ENCODE measurements at regions not wholly inside any gene's neighbourhood (a gene's known extent, or its start where the extent isn't known, plus 50 kb on each side); places are given as distances from the start of the nearest gene placed in this dataset.

GRCh38 chrX:45876206-45876605 is 669.0 kb downstream of the ZNF674 start:
- Mint-ChIP-seq H3K4me1 (no peaks in the 10 kb centered on the region), H3K9me3 (no peaks in the 10 kb centered on the region), H3K27ac (no peak overlapping the region), H3K27me3 (no peaks in the 10 kb centered on the region), H3K36me3 (ENCODE audit: low read depth) (no peaks in the 10 kb centered on the region), H3K4me3 (no peak overlapping the region)
- ATAC-seq (replicated peaks): no peak

GRCh38 chrX:45873781-45874180 is 671.4 kb downstream of the ZNF674 start:
- Mint-ChIP-seq H3K36me3 (ENCODE audit: low read depth) (no peaks in the 10 kb centered on the region), H3K27ac (no peak overlapping the region), H3K4me3 (no peak overlapping the region), H3K9me3 (no peaks in the 10 kb centered on the region), H3K4me1 (no peaks in the 10 kb centered on the region), H3K27me3 (no peaks in the 10 kb centered on the region)
- ATAC-seq (replicated peaks): no peak

- H3K4me3 Mint-ChIP-seq: no peak overlapping the region
- ATAC-seq (replicated peaks): no peak
- H3K27me3 Mint-ChIP-seq: no peaks in the 10 kb centered on the region
- H3K9me3 Mint-ChIP-seq: no peaks in the 10 kb centered on the region
- no peaks in the 10 kb centered on the region for H3K4me1 Mint-ChIP-seq
- no peaks in the 10 kb centered on the region for H3K36me3 Mint-ChIP-seq (ENCODE audit: low read depth)
- no peak overlapping the region for H3K27ac Mint-ChIP-seq
Observed at GRCh38 chrX:45872480-45872879, 671.8 kb upstream of the DIPK2B start.

GRCh38 chrX:45868425-45868824 is 667.7 kb upstream of the DIPK2B start:
- H3K27ac Mint-ChIP-seq: no peak overlapping the region
- no peaks in the 10 kb centered on the region for H3K4me1 Mint-ChIP-seq
- peak; percentile 56 for ATAC-seq (replicated peaks)
- H3K27me3 Mint-ChIP-seq: no peaks in the 10 kb centered on the region
- no peaks in the 10 kb centered on the region for H3K36me3 Mint-ChIP-seq (ENCODE audit: low read depth)
- no peaks in the 10 kb centered on the region for H3K9me3 Mint-ChIP-seq
- H3K4me3 Mint-ChIP-seq: no peak overlapping the region

- H3K27me3 Mint-ChIP-seq: no peaks in the 10 kb centered on the region
- H3K36me3 Mint-ChIP-seq (ENCODE audit: low read depth): no peaks in the 10 kb centered on the region
- H3K9me3 Mint-ChIP-seq: no peaks in the 10 kb centered on the region
- H3K27ac Mint-ChIP-seq: no peak overlapping the region
- no peak for ATAC-seq (replicated peaks)
- H3K4me1 Mint-ChIP-seq: no peaks in the 10 kb centered on the region
- H3K4me3 Mint-ChIP-seq: no peak overlapping the region
Observed at GRCh38 chrX:45862801-45863200, 662.1 kb upstream of the DIPK2B start.

GRCh38 chrX:45860450-45860849 is 659.8 kb upstream of the DIPK2B start:
- Mint-ChIP-seq H3K27ac (no peak overlapping the region), H3K36me3 (ENCODE audit: low read depth) (no peaks in the 10 kb centered on the region), H3K4me3 (no peak overlapping the region), H3K9me3 (no peaks in the 10 kb centered on the region), H3K4me1 (no peaks in the 10 kb centered on the region), H3K27me3 (no peaks in the 10 kb centered on the region)
- ATAC-seq (replicated peaks): no peak

- Mint-ChIP-seq H3K36me3 (ENCODE audit: low read depth) (no peaks in the 10 kb centered on the region), H3K4me3 (no peak overlapping the region), H3K27ac (no peak overlapping the region), H3K27me3 (no peaks in the 10 kb centered on the region), H3K9me3 (no peaks in the 10 kb centered on the region), H3K4me1 (peaks cover 5% of the 10 kb centered on the region)
- no peak for ATAC-seq (replicated peaks)
Observed at GRCh38 chrX:45859407-45859806, 658.7 kb upstream of the DIPK2B start.

- H3K36me3 Mint-ChIP-seq (ENCODE audit: low read depth): peaks cover 31% of the 10 kb centered on the region
- peak overlapping the region; percentile 93 for H3K27ac Mint-ChIP-seq
- H3K27me3 Mint-ChIP-seq: no peaks in the 10 kb centered on the region
- peak; percentile 31 for ATAC-seq (replicated peaks)
- no peaks in the 10 kb centered on the region for H3K9me3 Mint-ChIP-seq
- H3K4me1 Mint-ChIP-seq: peaks cover 7% of the 10 kb centered on the region
- H3K4me3 Mint-ChIP-seq: peak overlapping the region; percentile 95
Observed at GRCh38 chrX:45852884-45853283, 652.2 kb upstream of the DIPK2B start.

GRCh38 chrX:45851434-45851991 is 650.8 kb upstream of the DIPK2B start:
- Mint-ChIP-seq H3K4me3 (peak overlapping the region; percentile 95), H3K9me3 (no peaks in the 10 kb centered on the region), H3K27me3 (no peaks in the 10 kb centered on the region), H3K27ac (peak overlapping the region; percentile 93), H3K4me1 (peaks cover 7% of the 10 kb centered on the region), H3K36me3 (ENCODE audit: low read depth) (peaks cover 45% of the 10 kb centered on the region)
- peak; percentile 78 for ATAC-seq (replicated peaks)

- peak overlapping the region; percentile 98 for H3K27ac Mint-ChIP-seq
- peak overlapping the region; percentile 95 for H3K4me3 Mint-ChIP-seq
- H3K4me1 Mint-ChIP-seq: peaks cover 11% of the 10 kb centered on the region
- no peaks in the 10 kb centered on the region for H3K27me3 Mint-ChIP-seq
- peak; percentile 39 for ATAC-seq (replicated peaks)
- H3K36me3 Mint-ChIP-seq (ENCODE audit: low read depth): peaks cover 51% of the 10 kb centered on the region
- H3K9me3 Mint-ChIP-seq: no peaks in the 10 kb centered on the region
Observed at GRCh38 chrX:45850775-45851433, 650.2 kb upstream of the DIPK2B start.

GRCh38 chrX:45850197-45850774 is 649.6 kb upstream of the DIPK2B start:
- Mint-ChIP-seq H3K36me3 (ENCODE audit: low read depth) (peaks cover 57% of the 10 kb centered on the region), H3K27ac (peak overlapping the region; percentile 98), H3K4me3 (peak overlapping the region; percentile 95), H3K27me3 (no peaks in the 10 kb centered on the region), H3K4me1 (peaks cover 13% of the 10 kb centered on the region), H3K9me3 (no peaks in the 10 kb centered on the region)
- ATAC-seq (replicated peaks): peak; percentile 25

- peak; percentile 13 for ATAC-seq (replicated peaks)
- Mint-ChIP-seq H3K27ac (peak overlapping the region; percentile 98), H3K36me3 (ENCODE audit: low read depth) (peaks cover 63% of the 10 kb centered on the region), H3K27me3 (no peaks in the 10 kb centered on the region), H3K9me3 (no peaks in the 10 kb centered on the region), H3K4me3 (peak overlapping the region; percentile 95), H3K4me1 (peaks cover 8% of the 10 kb centered on the region)
Observed at GRCh38 chrX:45849261-45849862, 648.7 kb upstream of the DIPK2B start.

GRCh38 chrX:45847961-45848360 is 647.3 kb upstream of the DIPK2B start:
- Mint-ChIP-seq H3K4me1 (peaks cover 12% of the 10 kb centered on the region), H3K27ac (peak overlapping the region; percentile 75), H3K36me3 (ENCODE audit: low read depth) (peaks cover 77% of the 10 kb centered on the region), H3K9me3 (no peaks in the 10 kb centered on the region), H3K4me3 (peak overlapping the region; percentile 95), H3K27me3 (no peaks in the 10 kb centered on the region)
- no peak for ATAC-seq (replicated peaks)

- Mint-ChIP-seq H3K36me3 (ENCODE audit: low read depth) (peaks cover 94% of the 10 kb centered on the region), H3K27me3 (no peaks in the 10 kb centered on the region), H3K9me3 (no peaks in the 10 kb centered on the region), H3K4me3 (peak overlapping the region; percentile 69), H3K4me1 (peaks cover 24% of the 10 kb centered on the region), H3K27ac (no peak overlapping the region)
- ATAC-seq (replicated peaks): no peak
Observed at GRCh38 chrX:45846328-45846727, 645.7 kb upstream of the DIPK2B start.

GRCh38 chrX:45845142-45845541 is 644.5 kb upstream of the DIPK2B start:
- Mint-ChIP-seq H3K4me3 (peak overlapping the region; percentile 69), H3K27ac (peak overlapping the region; percentile 62), H3K27me3 (no peaks in the 10 kb centered on the region), H3K9me3 (no peaks in the 10 kb centered on the region), H3K4me1 (peaks cover 24% of the 10 kb centered on the region), H3K36me3 (ENCODE audit: low read depth) (peaks cover 97% of the 10 kb centered on the region)
- peak; percentile 76 for ATAC-seq (replicated peaks)

All from activated T-helper 17 cell treated with anti-CD3 and anti-CD28 coated beads, Interleukin-2, amount 50 U/mL, for 72 hours (primary cell).